Mucosa of stomach (tissue), 1 donor: ENCODE measurements at regions not wholly inside any gene's neighbourhood (a gene's known extent, or its start where the extent isn't known, plus 50 kb on each side); places are given as distances from the start of the nearest gene placed in this dataset.

Experiments used
- H3K27me3 ChIP-seq: one replicate; pipeline ENCODE4 v1.7.0; 2013; ENCODE audit warnings: mild to moderate bottlenecking, low read length; ENCODE audit not compliant: control insufficient read depth, insufficient read depth
- H3K36me3 ChIP-seq: one replicate; pipeline ENCODE4 v1.7.0; 2013; ENCODE audit warnings: low read length; ENCODE audit not compliant: control insufficient read depth, insufficient read depth
- H3K4me1 ChIP-seq: one replicate; pipeline ENCODE4 v1.7.0; 2013; ENCODE audit warnings: mild to moderate bottlenecking, low read length; ENCODE audit not compliant: control insufficient read depth, insufficient read depth
- H3K4me3 ChIP-seq: one replicate; pipeline ENCODE4 v1.7.0; 2013; ENCODE audit warnings: low read length
- H3K9ac ChIP-seq: one replicate; pipeline ENCODE4 v1.7.0; 2013; ENCODE audit warnings: mild to moderate bottlenecking, low read length, moderate library complexity
- H3K9me3 ChIP-seq: one replicate; pipeline ENCODE4 v1.7.0; 2013; ENCODE audit warnings: mild to moderate bottlenecking, low read length, moderate library complexity; ENCODE audit not compliant: control insufficient read depth
- donor health status: Pancreatic carcinoma.

DNA sequence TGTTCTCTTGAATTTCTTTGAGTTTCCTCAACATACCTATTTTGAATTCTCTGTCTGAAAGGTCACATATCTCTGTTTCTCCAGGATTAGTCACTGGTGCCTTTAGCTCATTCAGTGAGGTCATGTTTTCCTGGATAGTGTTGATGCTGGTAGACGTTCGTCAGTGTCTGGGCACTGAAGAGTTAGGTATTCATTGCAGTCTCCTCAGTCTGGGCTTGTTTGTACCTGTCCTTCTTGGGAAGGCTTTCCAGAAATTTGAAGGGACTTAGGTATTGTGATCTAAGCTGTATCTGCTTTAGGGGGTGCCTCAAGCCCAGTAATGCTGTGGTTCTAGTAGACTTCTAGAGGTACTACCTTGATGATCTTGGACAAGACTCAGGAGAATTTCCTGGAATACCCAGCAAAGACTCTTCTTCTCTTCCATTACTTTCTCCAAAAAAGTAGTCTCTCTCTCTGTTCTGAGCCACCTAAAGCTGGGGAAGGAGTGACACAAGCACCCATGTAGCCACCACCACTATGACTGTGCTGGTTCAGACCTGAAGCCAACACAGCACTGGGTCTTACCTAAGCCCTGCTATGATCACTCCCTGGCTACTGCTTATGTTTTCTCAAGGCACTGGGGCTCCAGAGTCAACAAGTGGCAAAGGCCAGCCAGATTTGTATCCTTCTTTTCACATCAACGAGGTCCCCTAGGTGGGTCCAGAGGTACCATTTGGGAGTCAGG, 852.0 kb downstream of the BCL11A start:
- H3K27me3 ChIP-seq = no peaks in the 10 kb centered on the region
- no peak overlapping the region for H3K4me3 ChIP-seq
- H3K36me3 ChIP-seq = no peaks in the 10 kb centered on the region
- H3K9me3 ChIP-seq = no peaks in the 10 kb centered on the region
- H3K4me1 ChIP-seq = no peaks in the 10 kb centered on the region
- no peak overlapping the region for H3K9ac ChIP-seq

DNA sequence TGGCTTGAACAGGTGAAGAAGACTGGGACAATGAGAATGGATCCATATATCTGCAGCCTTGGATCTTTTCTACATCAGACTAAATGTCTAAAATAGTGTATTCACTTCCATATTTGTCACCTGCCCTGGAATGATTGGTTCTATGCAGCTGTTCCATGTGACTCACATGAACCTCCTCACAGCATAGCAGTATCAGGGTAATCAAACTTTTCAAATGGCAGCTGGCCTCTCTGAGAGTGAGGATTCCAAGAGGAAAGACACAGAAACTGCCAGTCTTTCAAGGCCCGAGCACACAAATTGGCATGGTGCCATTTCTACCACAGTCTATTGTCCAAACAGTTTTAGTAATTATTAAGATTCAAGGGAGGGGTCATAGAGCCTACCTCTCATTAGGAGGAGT, 859.3 kb downstream of the BCL11A start:
- Histone ChIP-seq H3K36me3 (no peaks in the 10 kb centered on the region), H3K9ac (no peak overlapping the region), H3K4me1 (no peaks in the 10 kb centered on the region), H3K27me3 (no peaks in the 10 kb centered on the region), H3K4me3 (no peak overlapping the region), H3K9me3 (no peaks in the 10 kb centered on the region)

DNA sequence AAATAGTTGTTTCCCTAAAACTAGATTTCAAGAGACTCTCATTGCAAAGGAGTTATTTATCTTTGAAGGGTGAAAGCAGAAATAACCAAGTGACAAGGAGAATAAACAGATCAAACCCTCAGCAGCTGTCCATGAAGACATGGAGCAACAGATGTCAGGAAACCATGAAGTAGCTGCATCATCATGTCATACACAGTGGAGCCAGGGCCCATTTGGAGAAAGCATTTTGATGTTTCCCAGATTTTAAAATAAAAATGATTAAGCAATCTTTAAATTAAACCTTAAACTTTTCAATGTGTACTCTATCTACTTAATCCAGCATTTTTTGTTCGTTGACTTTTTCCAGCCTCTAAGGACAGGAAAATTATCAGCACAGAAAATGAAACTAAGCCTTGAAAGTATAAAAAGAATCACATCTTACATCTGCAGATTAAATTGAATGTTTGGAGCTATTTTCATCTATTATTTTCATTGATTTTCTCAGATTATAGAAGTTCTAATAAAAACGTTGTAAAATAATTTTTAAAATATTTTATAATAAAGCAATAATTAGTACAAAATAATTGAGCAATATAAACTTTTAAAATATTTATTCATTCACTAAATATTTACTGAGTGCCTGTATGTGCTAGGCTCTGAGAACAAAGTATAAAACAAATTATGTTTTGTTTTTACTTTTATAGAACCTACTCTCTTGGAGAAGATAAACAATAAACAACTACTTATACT, 860.1 kb downstream of the BCL11A start:
- H3K27me3 ChIP-seq = no peaks in the 10 kb centered on the region
- H3K9ac ChIP-seq = no peak overlapping the region
- H3K4me3 ChIP-seq = no peak overlapping the region
- no peaks in the 10 kb centered on the region for H3K9me3 ChIP-seq
- no peaks in the 10 kb centered on the region for H3K36me3 ChIP-seq
- no peaks in the 10 kb centered on the region for H3K4me1 ChIP-seq

DNA sequence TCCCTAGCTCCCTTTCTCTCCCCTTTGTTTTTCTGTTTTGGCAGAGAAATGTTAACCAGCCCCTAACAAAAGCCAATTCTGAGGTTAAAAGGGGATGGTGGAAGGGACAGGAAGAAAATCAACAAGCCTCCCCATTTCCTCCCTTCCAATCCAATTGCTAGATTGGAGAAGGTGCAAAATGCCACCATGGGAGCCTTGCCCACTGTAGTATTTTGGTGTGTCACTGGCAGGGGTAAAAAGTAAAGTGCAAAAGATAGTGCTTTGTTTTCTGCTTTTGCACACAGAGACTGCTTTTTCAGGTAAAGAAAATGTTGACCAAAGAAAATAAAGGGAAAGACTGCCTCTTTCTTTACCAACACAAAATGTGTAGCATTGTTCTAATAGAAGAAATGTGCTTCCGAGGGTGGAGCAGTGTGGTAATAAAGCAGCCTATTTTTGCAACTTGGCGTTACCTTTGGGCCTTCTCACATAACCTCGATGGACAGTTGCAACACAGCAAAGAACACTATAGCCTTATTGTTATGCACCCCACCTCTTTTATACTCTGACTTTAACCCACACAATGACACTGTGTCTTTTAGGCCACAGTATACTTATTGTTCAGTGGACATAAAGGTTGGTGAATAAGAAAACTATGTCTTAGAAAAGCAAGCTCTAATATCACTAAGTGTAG, 861.8 kb downstream of the BCL11A start:
- Histone ChIP-seq H3K4me3 (no peak overlapping the region), H3K9me3 (no peaks in the 10 kb centered on the region), H3K27me3 (no peaks in the 10 kb centered on the region)

DNA sequence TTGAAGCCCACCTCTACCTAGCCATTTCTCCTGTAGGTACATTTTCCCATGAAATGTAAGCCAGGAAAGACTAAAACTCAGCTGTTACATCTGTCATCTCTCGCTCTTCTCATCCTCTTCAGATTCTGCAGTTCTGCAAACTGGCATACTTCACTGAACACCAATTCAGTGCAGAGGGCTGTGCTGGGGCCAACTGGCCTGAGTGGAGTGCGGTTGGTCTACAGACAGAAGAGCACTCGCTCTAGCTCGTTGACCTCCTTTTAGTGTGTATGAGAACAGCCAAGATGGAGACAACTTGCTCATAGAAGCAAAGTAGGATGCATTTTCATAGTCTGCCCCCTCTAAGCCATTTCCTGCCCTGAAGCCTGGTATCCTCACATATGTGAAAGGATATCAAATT, 862.6 kb downstream of the BCL11A start:
- H3K9ac ChIP-seq = no peak overlapping the region
- no peaks in the 10 kb centered on the region for H3K27me3 ChIP-seq
- no peak overlapping the region for H3K4me3 ChIP-seq

More for the DNA sequence above, 861.8 kb downstream of the BCL11A start:
- Histone ChIP-seq H3K4me1 (no peaks in the 10 kb centered on the region), H3K9ac (no peak overlapping the region), H3K36me3 (no peaks in the 10 kb centered on the region)

DNA sequence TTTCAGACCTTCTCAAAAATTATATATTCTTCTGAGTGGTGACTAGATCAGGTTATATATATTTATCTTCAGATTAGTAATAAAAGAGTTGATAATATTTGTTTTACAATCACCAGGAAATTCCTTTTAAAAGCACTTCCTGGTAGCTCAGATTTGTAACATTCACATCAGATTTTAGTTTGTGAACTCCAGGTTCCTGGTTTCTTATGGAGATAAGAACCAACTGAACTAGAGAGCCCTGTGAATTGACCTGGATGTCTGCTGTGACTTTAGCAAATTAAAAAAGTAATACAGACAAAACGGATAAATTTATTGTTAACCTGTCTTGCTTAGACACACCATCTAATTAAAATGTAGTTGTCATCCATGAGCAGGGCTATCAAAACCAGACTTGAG, 868.7 kb downstream of the BCL11A start:
- no peaks in the 10 kb centered on the region for H3K9me3 ChIP-seq
- H3K36me3 ChIP-seq = no peaks in the 10 kb centered on the region
- H3K9ac ChIP-seq = no peak overlapping the region
- peaks cover 17% of the 10 kb centered on the region for H3K4me1 ChIP-seq
- no peaks in the 10 kb centered on the region for H3K27me3 ChIP-seq
- H3K4me3 ChIP-seq = no peak overlapping the region

More for the DNA sequence above, 862.6 kb downstream of the BCL11A start:
- no peaks in the 10 kb centered on the region for H3K9me3 ChIP-seq
- peaks cover 6% of the 10 kb centered on the region for H3K4me1 ChIP-seq
- no peaks in the 10 kb centered on the region for H3K36me3 ChIP-seq

DNA sequence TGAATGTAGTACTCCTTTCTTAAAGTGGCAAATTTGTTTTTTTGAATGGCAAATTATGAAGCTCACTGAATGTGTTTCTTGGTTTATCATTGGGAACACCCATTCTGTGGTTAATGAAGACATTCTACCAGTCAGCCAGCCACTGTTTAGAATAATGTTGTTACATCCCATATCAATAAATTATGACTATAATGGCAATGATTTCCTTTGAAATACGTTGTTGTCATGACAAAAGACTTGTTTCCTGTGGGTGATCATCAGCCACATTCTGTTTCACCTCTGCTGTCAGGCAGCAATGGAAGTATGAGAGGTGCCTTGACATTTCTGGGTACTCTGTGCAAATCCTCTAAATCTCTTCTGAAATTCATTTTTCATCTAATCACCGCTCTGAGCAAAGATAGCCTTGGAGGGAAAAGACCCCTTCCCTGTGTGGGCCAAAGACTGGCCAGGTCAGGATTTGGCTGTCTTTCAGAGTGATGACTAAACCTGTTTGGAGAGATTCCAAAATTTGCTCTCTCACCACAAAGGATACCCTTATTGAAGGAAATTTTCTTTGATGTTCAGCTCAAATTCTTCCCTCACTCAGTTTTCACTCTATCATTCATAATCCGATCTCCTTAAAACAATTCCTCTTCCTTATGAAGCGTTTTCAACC, 869.2 kb downstream of the BCL11A start:
- no peak overlapping the region for H3K9ac ChIP-seq
- H3K36me3 ChIP-seq = no peaks in the 10 kb centered on the region
- no peaks in the 10 kb centered on the region for H3K27me3 ChIP-seq
- no peak overlapping the region for H3K4me3 ChIP-seq
- no peaks in the 10 kb centered on the region for H3K9me3 ChIP-seq
- peaks cover 17% of the 10 kb centered on the region for H3K4me1 ChIP-seq

DNA sequence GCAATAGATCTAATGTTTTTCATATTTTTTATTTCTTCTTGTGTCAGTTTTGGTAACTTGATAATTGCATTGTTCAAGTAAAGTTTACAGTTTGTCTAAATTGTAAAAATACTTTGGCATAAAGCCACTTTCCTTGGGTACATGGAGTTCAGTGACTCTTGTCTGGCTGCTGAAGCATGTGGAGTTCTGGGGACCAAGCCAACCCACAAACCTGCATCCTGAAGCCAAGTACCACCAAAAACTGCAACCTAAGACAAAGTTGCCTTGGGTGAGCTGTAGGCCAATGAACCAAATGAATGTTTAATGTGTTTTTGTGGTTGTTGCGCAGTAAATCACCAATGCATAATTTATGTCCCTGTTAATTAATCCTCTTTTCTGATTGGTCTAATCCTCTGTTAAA, 872.6 kb downstream of the BCL11A start:
- Histone ChIP-seq H3K9me3 (no peaks in the 10 kb centered on the region), H3K4me1 (peaks cover 12% of the 10 kb centered on the region), H3K4me3 (no peak overlapping the region), H3K9ac (no peak overlapping the region), H3K27me3 (no peaks in the 10 kb centered on the region), H3K36me3 (no peaks in the 10 kb centered on the region)

DNA sequence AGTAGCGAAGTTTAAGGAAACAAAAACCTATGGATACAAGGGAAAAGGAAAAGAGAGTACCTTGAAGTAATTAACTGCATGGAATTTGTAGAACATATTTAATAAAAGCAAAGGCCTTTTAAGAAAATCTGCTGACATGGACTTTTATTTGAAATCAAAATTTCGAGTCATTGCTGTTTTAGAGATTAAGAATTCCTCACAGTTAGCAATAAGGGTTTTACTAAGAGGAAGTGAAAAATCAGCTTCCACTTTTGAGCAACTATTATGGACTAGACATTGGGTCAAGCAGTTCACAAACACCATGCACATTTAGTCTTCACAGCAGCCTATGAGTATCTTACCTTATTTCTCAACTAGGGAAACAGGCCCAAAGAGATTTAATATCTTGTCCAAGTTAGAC, 876.3 kb downstream of the BCL11A start:
- Histone ChIP-seq H3K9ac (no peak overlapping the region), H3K27me3 (no peaks in the 10 kb centered on the region), H3K4me1 (no peaks in the 10 kb centered on the region), H3K9me3 (no peaks in the 10 kb centered on the region), H3K4me3 (no peak overlapping the region), H3K36me3 (no peaks in the 10 kb centered on the region)

DNA sequence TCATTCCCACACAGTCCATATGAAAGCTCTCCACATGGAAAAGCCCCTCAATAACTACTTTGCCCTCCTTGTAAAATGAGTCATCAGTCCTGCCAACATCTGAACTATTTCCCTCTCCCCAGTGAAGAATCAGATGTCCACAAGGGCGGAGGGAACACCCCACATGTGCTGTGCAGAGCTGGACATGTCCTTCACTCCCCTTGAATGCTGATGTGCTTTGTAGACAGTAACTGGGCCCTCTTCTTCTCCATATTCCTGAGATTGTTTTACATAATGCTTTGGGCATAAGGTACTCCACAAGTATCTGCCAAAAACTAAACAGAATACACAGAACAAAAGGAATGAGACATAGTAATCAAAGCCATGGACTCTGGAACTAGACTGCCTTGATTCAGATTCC, 879.4 kb downstream of the BCL11A start:
- no peaks in the 10 kb centered on the region for H3K27me3 ChIP-seq
- H3K9ac ChIP-seq = no peak overlapping the region
- no peak overlapping the region for H3K4me3 ChIP-seq
- no peaks in the 10 kb centered on the region for H3K4me1 ChIP-seq
- H3K36me3 ChIP-seq = no peaks in the 10 kb centered on the region
- H3K9me3 ChIP-seq = no peaks in the 10 kb centered on the region

DNA sequence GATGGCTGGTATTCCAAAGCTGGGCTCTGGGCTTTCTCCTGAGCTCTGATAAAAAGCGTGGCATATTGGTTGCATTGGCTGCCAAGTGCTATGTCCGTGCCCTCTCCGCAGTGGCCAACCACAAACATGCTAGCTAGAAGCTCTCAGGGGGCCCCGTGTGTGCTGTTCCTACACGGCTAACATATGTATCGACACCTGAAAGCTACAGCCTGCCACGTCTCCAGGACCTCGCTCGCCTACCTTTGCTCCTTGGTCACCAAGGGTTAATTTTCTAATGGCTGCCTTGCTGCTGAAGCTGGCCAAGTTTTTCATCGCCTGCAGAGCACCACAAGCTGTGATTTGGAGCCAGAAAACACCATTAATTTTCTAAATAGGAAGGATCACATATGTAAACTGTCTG, 888.4 kb downstream of the BCL11A start:
- H3K36me3 ChIP-seq = no peaks in the 10 kb centered on the region
- no peaks in the 10 kb centered on the region for H3K4me1 ChIP-seq
- no peaks in the 10 kb centered on the region for H3K27me3 ChIP-seq

More for the DNA sequence above, 888.4 kb downstream of the BCL11A start:
- Histone ChIP-seq H3K9me3 (no peaks in the 10 kb centered on the region), H3K9ac (no peak overlapping the region), H3K4me3 (no peak overlapping the region)
